T-helper 2 cell treated with Interferon-gamma antibody and Interleukin-4, amounts not matched to agents 100 ng/mL and 5 ng/mL, for 36 hours (primary cell): ENCODE measurements at regions not wholly inside any gene's neighbourhood (a gene's known extent, or its start where the extent isn't known, plus 50 kb on each side); places are given as distances from the start of the nearest gene placed in this dataset.

Experiments used
- intact Hi-C: fragments of 100-400 bp; cut with micrococcal nuclease; formaldehyde crosslinking; loops from one replicate; pipeline ENCODE4 v1.15.1; 2023

- intact Hi-C loops = no loop called here
Measured at GRCh38 chr3:194988495-194989165, 282.3 kb downstream of the XXYLT1 start.

DNA sequence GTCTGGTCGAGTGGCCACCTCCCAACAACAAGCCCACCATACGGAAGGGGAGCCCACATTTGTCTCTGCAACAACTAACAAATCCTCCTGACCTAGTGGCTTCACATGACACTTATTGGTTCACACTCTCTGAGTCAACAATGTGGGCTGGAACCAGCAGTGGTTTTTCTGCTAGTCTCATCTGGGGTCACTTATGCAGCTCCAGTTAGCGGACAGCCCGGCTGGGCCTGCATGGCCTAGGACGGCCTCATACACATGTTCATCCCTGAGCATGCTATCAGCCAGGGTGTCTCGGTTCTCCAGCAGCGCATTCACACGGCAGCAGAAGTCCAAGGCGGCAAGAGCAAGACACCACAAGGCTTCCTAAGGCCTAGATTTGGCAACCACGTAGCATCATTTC lies 281.7 kb downstream of the XXYLT1 start:
- intact Hi-C loops = no loop called here

GRCh38 chr3:194990454-194991337 lies 280.3 kb downstream of the XXYLT1 start:
- intact Hi-C loops = no loop called here

- intact Hi-C loops = no loop called here
Measured at GRCh38 chr3:194991338-194991654, 279.7 kb downstream of the XXYLT1 start.

DNA sequence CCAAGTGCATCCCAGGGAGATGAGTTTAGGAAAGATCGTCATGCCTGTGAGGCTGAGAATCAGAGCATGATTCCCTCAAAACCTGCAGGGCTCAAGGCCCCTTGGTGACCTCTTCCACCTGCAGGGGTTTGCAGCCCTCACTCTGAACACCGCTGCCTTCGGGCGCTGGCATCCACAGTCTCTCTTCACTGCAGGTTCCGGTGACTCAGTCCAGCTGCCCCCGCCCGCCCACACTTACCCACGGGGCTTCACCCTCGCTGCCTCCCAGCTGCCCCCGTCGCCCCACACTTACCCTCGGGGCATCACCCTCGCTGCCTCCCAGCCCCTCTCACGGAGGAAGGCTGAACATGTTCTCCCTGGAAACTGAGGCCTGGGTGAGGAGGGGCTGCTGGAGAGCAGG lies 277.1 kb downstream of the XXYLT1 start:
- intact Hi-C loops = no loop called here

DNA sequence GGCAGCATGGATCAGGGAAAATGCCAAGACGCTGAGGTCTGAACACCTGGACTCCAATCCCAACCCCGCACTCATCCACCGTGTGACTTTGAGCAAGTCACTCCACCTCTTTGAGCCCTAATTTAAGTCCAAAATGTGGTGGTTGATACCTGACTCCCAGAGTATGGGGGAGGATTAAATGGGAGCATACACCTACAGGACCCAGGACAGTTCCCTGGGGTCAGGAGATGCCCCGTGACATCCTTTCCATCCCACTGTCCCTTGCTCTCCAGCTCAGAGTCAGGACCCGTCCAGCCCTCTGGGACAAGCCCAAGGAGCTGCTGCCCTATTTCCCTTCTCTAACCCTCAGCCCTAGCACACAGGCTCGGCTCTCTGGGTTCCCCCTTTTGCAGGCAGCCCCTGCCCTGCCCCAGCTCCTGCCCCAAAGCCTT lies 276.4 kb downstream of the XXYLT1 start:
- intact Hi-C loops = no loop called here

- intact Hi-C loops = no loop called here
Measured at GRCh38 chr3:194995334-194995733, 275.6 kb downstream of the XXYLT1 start.

- intact Hi-C loops = no loop called here
Measured at GRCh38 chr3:194995922-194996321, 275.0 kb downstream of the XXYLT1 start.

- intact Hi-C loops = no loop called here
Measured at GRCh38 chr3:194996746-194997145, 274.2 kb downstream of the XXYLT1 start.

DNA sequence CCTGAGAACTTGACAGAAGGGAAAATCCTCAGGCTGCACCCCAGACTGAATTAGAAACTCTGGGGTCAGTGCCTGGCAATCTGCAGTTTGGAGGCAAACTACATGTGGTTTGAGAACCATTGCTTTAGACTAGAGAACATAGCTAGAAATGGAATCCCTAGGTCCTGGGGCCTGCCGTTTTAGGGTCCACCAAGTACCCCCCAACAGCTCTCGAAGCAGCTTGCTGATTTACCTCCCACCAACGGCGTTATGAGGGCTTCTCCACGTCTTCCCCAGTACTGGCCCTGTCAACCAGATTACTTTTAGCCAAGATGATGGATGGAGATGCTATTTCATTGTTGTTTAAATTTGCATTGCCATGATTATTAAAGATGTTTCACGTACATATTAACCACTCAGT lies 272.5 kb downstream of the XXYLT1 start:
- intact Hi-C loops = no loop called here

GRCh38 chr3:194998948-194999347 lies 272.0 kb downstream of the XXYLT1 start:
- intact Hi-C loops = no loop called here

DNA sequence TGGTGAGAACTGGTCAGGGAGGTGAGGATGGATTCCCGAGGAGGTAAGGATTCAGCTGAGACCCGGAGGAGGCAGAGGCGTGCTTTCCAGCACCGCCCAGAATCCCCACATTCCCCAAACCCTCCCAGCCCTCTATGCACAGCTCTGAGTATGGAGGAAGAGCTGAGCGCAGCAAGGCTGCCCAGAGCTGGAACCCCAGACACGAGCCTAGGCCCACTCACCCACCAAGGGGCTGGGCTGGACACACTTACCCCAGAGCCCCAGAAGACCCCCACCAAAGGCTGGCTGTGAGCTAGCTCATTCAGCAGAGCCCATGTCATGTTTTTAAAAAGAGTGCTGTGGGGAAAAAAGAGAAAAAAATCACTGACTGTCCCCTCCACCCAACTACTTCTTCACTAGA lies 271.5 kb downstream of the XXYLT1 start:
- intact Hi-C loops = no loop called here

GRCh38 chr3:195001261-195001660 lies 269.7 kb downstream of the XXYLT1 start:
- intact Hi-C loops = no loop called here

- intact Hi-C loops = no loop called here
Measured at GRCh38 chr3:195001961-195002861, 268.7 kb downstream of the XXYLT1 start.

DNA sequence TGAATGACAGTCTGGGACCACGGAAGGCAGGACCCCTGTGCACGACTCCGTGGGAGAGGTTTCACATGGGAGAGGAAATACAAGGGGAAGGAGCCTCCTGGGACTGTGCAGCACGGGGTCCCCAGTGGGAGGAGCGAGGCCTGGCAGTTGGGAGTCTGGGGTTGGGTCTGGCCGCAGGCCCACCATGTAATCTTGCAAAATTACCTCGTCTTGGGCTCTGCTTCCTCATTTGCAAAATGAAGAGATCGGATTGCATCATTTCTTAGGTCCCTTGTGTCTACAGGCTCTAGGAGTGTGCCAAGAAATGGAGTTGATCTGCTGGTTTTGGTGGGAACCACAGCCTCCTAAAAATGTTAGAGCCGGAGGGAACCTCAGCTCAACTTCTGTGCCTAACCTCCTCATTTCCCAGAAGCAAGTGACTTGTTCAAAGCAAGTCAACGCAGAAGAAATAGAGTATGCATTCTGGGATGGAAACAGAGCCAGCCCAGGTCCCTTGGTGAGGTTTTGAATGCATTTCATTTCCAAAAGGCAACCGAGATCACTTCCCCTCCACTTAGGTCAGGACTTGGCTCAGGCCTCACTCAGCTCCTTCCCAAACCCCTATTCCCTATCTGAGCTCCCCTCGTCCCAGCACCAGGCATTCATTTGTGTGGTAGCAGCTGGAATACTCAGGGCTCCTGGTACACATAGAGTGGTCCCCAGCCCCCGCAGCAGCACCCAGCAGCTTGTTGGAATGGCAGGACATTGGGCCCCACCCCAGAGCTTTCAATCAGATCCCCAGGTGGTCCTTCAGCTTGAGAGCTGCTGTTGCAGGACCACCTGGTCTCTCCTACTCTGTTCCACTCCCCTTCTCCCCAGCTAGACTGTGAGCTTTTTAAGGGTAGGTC lies 267.7 kb downstream of the XXYLT1 start:
- intact Hi-C loops = no loop called here

- intact Hi-C loops = no loop called here
Measured at GRCh38 chr3:195003893-195004289, 267.1 kb downstream of the XXYLT1 start.

DNA sequence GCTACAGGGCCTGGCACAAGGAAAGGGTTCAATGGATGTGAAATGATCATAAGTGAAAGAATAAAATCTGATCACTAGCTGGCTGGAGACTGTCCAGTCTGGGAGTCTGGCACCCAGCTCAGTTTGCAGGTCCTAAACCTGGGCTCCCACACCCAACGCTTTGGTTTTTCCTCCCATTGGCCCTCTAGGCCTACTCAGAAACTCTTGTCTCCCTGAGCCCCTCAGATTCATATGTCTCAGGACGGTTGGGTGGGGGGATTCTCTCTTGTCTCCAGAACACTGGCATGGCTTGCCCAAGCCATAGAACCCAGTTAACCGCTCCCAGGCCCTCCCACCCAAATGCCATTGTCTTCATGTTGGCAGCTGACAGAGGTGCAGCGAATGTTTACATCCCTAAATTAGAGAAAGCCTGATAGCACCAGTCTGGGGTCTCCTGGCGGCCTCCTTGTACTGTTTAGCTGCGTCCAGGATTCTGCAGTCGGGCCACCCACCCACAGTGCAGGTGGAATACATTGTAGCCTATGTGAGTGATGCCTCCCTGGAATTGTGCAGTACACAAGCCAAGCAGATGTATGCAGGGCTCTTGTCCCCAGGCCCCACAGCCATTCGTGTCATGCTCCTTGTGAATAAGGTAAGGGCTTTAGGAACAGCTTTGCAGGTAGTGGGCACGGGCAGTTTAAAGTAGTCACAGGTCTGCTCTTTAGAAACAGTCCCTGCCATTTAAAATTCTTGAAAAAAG lies 266.3 kb downstream of the XXYLT1 start:
- intact Hi-C loops = no loop called here

DNA sequence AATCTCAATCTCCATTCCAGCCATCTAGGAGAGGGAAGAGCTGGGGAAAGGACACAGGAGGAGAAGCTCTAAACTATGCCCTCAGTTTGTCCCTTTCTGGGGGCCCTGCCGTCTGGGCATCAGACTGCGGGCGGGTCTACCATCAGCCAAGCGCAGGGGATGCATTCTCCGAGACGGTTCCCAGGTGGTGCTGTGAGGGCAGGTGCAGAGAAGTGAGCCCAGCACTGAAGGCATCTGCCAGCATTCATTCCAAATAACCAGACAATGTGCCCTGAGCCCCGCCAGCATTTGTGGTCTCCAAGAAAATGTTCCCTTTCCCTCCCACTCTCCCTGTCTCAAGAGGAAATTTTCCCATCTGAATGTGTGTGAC lies 265.7 kb downstream of the XXYLT1 start:
- intact Hi-C loops = no loop called here

- intact Hi-C loops = no loop called here
Measured at GRCh38 chr3:195005759-195006510, 265.0 kb downstream of the XXYLT1 start.

GRCh38 chr3:195007151-195007550 lies 263.8 kb downstream of the XXYLT1 start:
- intact Hi-C loops = no loop called here
